Fibroblast of lung (primary cell): ENCODE measurements at regions not wholly inside any gene's neighbourhood (a gene's known extent, or its start where the extent isn't known, plus 50 kb on each side); places are given as distances from the start of the nearest gene placed in this dataset.
"Not testable (repeated sequence)": the region's sequence is repeated elsewhere in the genome, so short reads cannot be mapped to it uniquely, and the experiment has no call there.

ENCODE experiments used
- DNase-seq, 2 donors: peaks; one replicate each; pipeline versions ENCODE4 v3.0.0 to v3.0.0-alpha.2; 2010; ENCODE audit warnings: low read depth in 2 of 2
- H2AFZ ChIP-seq: 2 replicates; pipeline ENCODE4 v1.5.1; 2012; ENCODE audit warnings: low read length, control low read depth, inconsistent platforms
- H3K27ac ChIP-seq: 2 replicates; pipeline ENCODE4 v1.5.1; 2011; ENCODE audit warnings: low read length, control low read depth; ENCODE audit not compliant: insufficient read depth
- H3K27me3 ChIP-seq: 2 replicates; pipeline ENCODE4 v1.5.1; 2011; ENCODE audit warnings: mild to moderate bottlenecking, low read length; ENCODE audit not compliant: control insufficient read depth, insufficient read depth
- H3K36me3 ChIP-seq: 2 replicates; pipeline ENCODE4 v1.5.1; 2011; ENCODE audit warnings: low read length; ENCODE audit not compliant: control insufficient read depth, insufficient read depth
- H3K4me1 ChIP-seq: 2 replicates; pipeline ENCODE4 v1.5.1; 2011; ENCODE audit warnings: low read length; ENCODE audit not compliant: control insufficient read depth, insufficient read depth; ENCODE audit errors: extremely low read depth
- H3K4me2 ChIP-seq: 2 replicates; pipeline ENCODE4 v1.5.1; 2011; ENCODE audit warnings: low read length, control low read depth; ENCODE audit not compliant: insufficient read depth; ENCODE audit errors: extremely low read depth
- H3K4me3 ChIP-seq, 4 experiments: fragments of 200-600 bp in 1 of 4; sonication (generic) in 1 of 4; replicated peaks in 1 of 4; 2 replicates each; pipeline ENCODE4 v1.5.1; 2011 to 2016; ENCODE audit warnings: low read length in 4 of 4, low read depth in 3 of 4, mild to moderate bottlenecking in 3 of 4, control low read depth in 2 of 4, inconsistent platforms in 1 of 4, mixed read lengths in 1 of 4; ENCODE audit not compliant: insufficient read depth in 1 of 4; ENCODE audit errors: control extremely low read depth in 1 of 4
- H3K79me2 ChIP-seq: 2 replicates; pipeline ENCODE4 v1.5.1; 2012; ENCODE audit warnings: mild to moderate bottlenecking, low read length, inconsistent platforms; ENCODE audit not compliant: control insufficient read depth, insufficient read depth
- H3K9ac ChIP-seq: 2 replicates; pipeline ENCODE4 v1.5.1; 2011; ENCODE audit warnings: mild to moderate bottlenecking, low read length, control low read depth; ENCODE audit not compliant: insufficient read depth
- H3K9me3 ChIP-seq: 2 replicates; pipeline ENCODE4 v1.5.1; 2012; ENCODE audit warnings: low read depth, low read length; ENCODE audit not compliant: control insufficient read depth, insufficient read depth
- H4K20me1 ChIP-seq: 2 replicates; pipeline ENCODE4 v1.5.1; 2011; ENCODE audit warnings: low read length; ENCODE audit not compliant: control insufficient read depth, insufficient read depth; ENCODE audit errors: extremely low read depth
- CTCF ChIP-seq, 2 donors: IDR thresholded peaks in 1 of 2; conservative IDR thresholded peaks in 1 of 2; 1 replicate in 1 of 2; 2 replicates in 1 of 2; pipeline ENCODE4 v1.5.1; 2011 to 2012; ENCODE audit warnings: low read length in 2 of 2, control low read depth in 1 of 2, inconsistent platforms in 1 of 2, low read depth in 1 of 2, mild to moderate bottlenecking in 1 of 2
- EZH2 ChIP-seq: IDR thresholded peaks from 2 replicates; pipeline ENCODE4 v1.5.1; 2012; ENCODE audit warnings: low read length, control low read depth, mild to moderate bottlenecking; ENCODE audit errors: missing control alignments

- no peaks in the 10 kb centered on the region for H4K20me1 ChIP-seq
- H3K4me1 ChIP-seq, result no peaks in the 10 kb centered on the region
- H3K79me2 ChIP-seq, result no peaks in the 10 kb centered on the region
- no peak overlapping the region for H2AFZ ChIP-seq
- no peak overlapping the region for H3K27ac ChIP-seq
- no peak overlapping the region for H3K9ac ChIP-seq
- no peak for TF ChIP-seq EZH2
- TF ChIP-seq CTCF (conservative IDR thresholded peaks at IDR 0.05 in 1 of 2, IDR thresholded peaks at IDR 0.05 in 1 of 2; ENCODE audit: low read depth in 1 of 2, low read length in 2 of 2), result no peak
- H3K9me3 ChIP-seq, result no peaks in the 10 kb centered on the region
- H3K4me2 ChIP-seq, result no peak overlapping the region
- DNase-seq, result no peak
- no peaks in the 10 kb centered on the region for H3K36me3 ChIP-seq
- no peak overlapping the region for H3K4me3 ChIP-seq
- H3K27me3 ChIP-seq, result no peaks in the 10 kb centered on the region
Measured at GRCh38 chr12:58326534-58326933, 385.2 kb downstream of the ATP23 start.

GRCh38 chr12:58336581-58337242 lies 395.3 kb downstream of the ATP23 start:
- not testable (repeated sequence) for H3K36me3 ChIP-seq, H4K20me1 ChIP-seq, H3K4me1 ChIP-seq, H3K27me3 ChIP-seq, H3K79me2 ChIP-seq, H3K9me3 ChIP-seq, H3K9ac ChIP-seq, H3K4me3 ChIP-seq, H3K4me2 ChIP-seq
- Histone ChIP-seq H2AFZ (peak overlapping the region; percentile 31), H3K27ac (peak overlapping the region; percentile 39)
- DNase-seq, result peak; percentile 85 to 91

- not testable (repeated sequence) for DNase-seq, H3K9me3 ChIP-seq, H3K27me3 ChIP-seq, H3K4me2 ChIP-seq, H3K4me3 ChIP-seq, H2AFZ ChIP-seq, H4K20me1 ChIP-seq, H3K79me2 ChIP-seq, H3K4me1 ChIP-seq, H3K36me3 ChIP-seq, H3K9ac ChIP-seq
- peak overlapping the region; percentile 39 for H3K27ac ChIP-seq
Measured at GRCh38 chr12:58337539-58337938, 396.2 kb downstream of the ATP23 start.

GRCh38 chr12:58341791-58342190 lies 400.4 kb downstream of the ATP23 start:
- no peaks in the 10 kb centered on the region for H3K27me3 ChIP-seq
- H3K4me1 ChIP-seq, result peaks cover 3% of the 10 kb centered on the region
- TF ChIP-seq EZH2, result no peak
- TF ChIP-seq CTCF (conservative IDR thresholded peaks at IDR 0.05 in 1 of 2, IDR thresholded peaks at IDR 0.05 in 1 of 2; ENCODE audit: low read depth in 1 of 2, low read length in 2 of 2), result no peak
- H3K9me3 ChIP-seq, result no peaks in the 10 kb centered on the region
- no peak overlapping the region for H3K27ac ChIP-seq
- H3K36me3 ChIP-seq, result no peaks in the 10 kb centered on the region
- no peak overlapping the region for H3K9ac ChIP-seq
- H2AFZ ChIP-seq, result no peak overlapping the region
- no peaks in the 10 kb centered on the region for H4K20me1 ChIP-seq
- DNase-seq, result peak; percentile 69 to 86
- H3K4me2 ChIP-seq, result no peak overlapping the region
- H3K79me2 ChIP-seq, result no peaks in the 10 kb centered on the region
- H3K4me3 ChIP-seq, result no peak overlapping the region
